ENCODE measurements at regions not wholly inside any gene's neighbourhood (a gene's known extent, or its start where the extent isn't known, plus 50 kb on each side); places are given as distances from the start of the nearest gene placed in this dataset.
"Not testable (repeated sequence)": the region's sequence is repeated elsewhere in the genome, so short reads cannot be mapped to it uniquely, and the experiment has no call there.

- Mint-ChIP-seq H3K27ac (no peak overlapping the region), H3K9me3 (no peaks in the 10 kb centered on the region), H3K4me1 (ENCODE audit: low read depth) (no peaks in the 10 kb centered on the region), H3K4me3 (no peak overlapping the region), H3K27me3 (ENCODE audit: insufficient read depth) (no peaks in the 10 kb centered on the region), H3K36me3 (ENCODE audit: low read depth) (no peaks in the 10 kb centered on the region)
- intact Hi-C loops (cut with micrococcal nuclease): no loop called here
- no peak for DNase-seq (ENCODE audit: low spot score)
Observed at GRCh38 chr2:145914716-145915115, 1394.8 kb upstream of the ZEB2 start.

DNA sequence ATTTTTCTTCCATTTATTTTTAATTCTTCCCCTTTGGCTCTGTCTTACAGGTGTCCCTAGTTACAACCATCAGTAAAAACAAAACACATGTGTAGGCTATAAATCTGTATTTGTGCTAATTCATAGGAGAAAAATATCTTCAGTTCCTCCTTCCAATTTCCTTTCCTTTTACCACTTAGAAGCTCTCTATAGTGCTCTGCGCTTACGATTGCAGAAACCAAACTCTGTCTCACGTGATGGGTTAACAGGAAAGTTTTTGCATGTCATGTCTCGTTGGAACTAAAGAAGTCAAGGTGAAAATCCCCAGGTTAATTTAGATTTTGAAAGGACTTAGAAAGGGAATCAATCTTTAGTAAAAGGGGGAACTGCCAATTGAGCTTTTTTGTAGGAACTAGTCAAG lies 1390.5 kb upstream of the ZEB2 start:
- intact Hi-C loops (cut with micrococcal nuclease): no loop called here
- Mint-ChIP-seq H3K4me1 (ENCODE audit: low read depth) (no peaks in the 10 kb centered on the region), H3K4me3 (no peak overlapping the region), H3K27me3 (ENCODE audit: insufficient read depth) (no peaks in the 10 kb centered on the region), H3K36me3 (ENCODE audit: low read depth) (no peaks in the 10 kb centered on the region), H3K9me3 (no peaks in the 10 kb centered on the region), H3K27ac (no peak overlapping the region)
- DNase-seq (ENCODE audit: low spot score): no peak

DNA sequence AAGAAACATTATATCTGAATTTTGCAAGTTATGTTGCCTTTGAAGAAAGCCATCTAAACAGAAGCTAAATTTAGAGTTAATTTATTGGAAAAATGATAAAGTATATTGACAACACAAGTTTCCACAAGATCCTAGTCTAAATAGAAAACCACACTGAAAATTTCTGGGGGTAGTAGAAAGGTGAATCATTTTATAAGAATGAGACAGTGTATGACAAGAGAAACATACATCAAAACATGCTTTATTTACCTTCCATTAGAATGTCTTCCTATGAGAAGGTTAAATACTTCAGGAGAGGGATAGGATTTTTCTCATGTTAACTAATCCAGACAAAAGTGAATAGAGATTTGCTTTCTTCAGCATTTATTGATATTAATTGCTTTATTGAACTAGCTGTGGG lies 1389.8 kb upstream of the ZEB2 start:
- H3K4me3 Mint-ChIP-seq: no peak overlapping the region
- no peaks in the 10 kb centered on the region for H3K4me1 Mint-ChIP-seq (ENCODE audit: low read depth)
- H3K9me3 Mint-ChIP-seq: no peaks in the 10 kb centered on the region
- no peak for DNase-seq (ENCODE audit: low spot score)
- H3K27ac Mint-ChIP-seq: no peak overlapping the region
- no peaks in the 10 kb centered on the region for H3K27me3 Mint-ChIP-seq (ENCODE audit: insufficient read depth)
- intact Hi-C loops (cut with micrococcal nuclease): no loop called here
- no peaks in the 10 kb centered on the region for H3K36me3 Mint-ChIP-seq (ENCODE audit: low read depth)

- no peaks in the 10 kb centered on the region for H3K27me3 Mint-ChIP-seq (ENCODE audit: insufficient read depth)
- no peaks in the 10 kb centered on the region for H3K4me1 Mint-ChIP-seq (ENCODE audit: low read depth)
- H3K36me3 Mint-ChIP-seq (ENCODE audit: low read depth): no peaks in the 10 kb centered on the region
- H3K27ac Mint-ChIP-seq: no peak overlapping the region
- no peak for DNase-seq (ENCODE audit: low spot score)
- H3K4me3 Mint-ChIP-seq: no peak overlapping the region
- intact Hi-C loops (cut with micrococcal nuclease): no loop called here
- no peaks in the 10 kb centered on the region for H3K9me3 Mint-ChIP-seq
Observed at GRCh38 chr2:145909175-145909755, 1389.3 kb upstream of the ZEB2 start.

GRCh38 chr2:145906354-145906753 lies 1386.4 kb upstream of the ZEB2 start:
- H3K4me1 Mint-ChIP-seq (ENCODE audit: low read depth): no peaks in the 10 kb centered on the region
- no peaks in the 10 kb centered on the region for H3K27me3 Mint-ChIP-seq (ENCODE audit: insufficient read depth)
- H3K9me3 Mint-ChIP-seq: peaks cover 3% of the 10 kb centered on the region
- H3K4me3 Mint-ChIP-seq: no peak overlapping the region
- no peaks in the 10 kb centered on the region for H3K36me3 Mint-ChIP-seq (ENCODE audit: low read depth)
- intact Hi-C loops (cut with micrococcal nuclease): no loop called here
- no peak overlapping the region for H3K27ac Mint-ChIP-seq
- DNase-seq (ENCODE audit: low spot score): no peak

GRCh38 chr2:145905371-145905770 lies 1385.5 kb upstream of the ZEB2 start:
- no peaks in the 10 kb centered on the region for H3K27me3 Mint-ChIP-seq (ENCODE audit: insufficient read depth)
- H3K36me3 Mint-ChIP-seq (ENCODE audit: low read depth): no peaks in the 10 kb centered on the region
- H3K4me3 Mint-ChIP-seq: no peak overlapping the region
- peaks cover 7% of the 10 kb centered on the region for H3K9me3 Mint-ChIP-seq
- no peaks in the 10 kb centered on the region for H3K4me1 Mint-ChIP-seq (ENCODE audit: low read depth)
- DNase-seq (ENCODE audit: low spot score): no peak
- intact Hi-C loops (cut with micrococcal nuclease): no loop called here
- H3K27ac Mint-ChIP-seq: no peak overlapping the region

DNA sequence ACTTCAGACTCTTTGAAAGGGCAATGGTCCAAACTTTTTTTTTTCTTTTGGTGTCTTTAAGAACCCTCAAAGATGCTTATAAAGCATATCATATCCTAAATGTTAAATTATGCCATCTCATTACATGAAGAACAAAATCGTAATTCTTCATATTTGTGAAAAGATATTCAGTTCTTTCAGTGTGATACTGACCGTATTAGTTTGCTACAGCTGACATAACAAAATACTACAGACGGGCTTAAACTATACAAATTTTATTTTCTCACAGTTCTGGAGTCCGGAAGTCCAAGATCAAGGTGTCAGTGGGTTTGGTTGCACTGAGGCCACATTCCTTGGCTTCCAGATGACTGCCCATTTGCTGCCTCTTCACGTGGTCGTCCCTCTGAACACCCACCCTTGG lies 1377.2 kb upstream of the ZEB2 start:
- H3K4me3 Mint-ChIP-seq: no peak overlapping the region
- H3K9me3 Mint-ChIP-seq: peaks cover 7% of the 10 kb centered on the region
- intact Hi-C loops (cut with micrococcal nuclease): no loop called here
- no peaks in the 10 kb centered on the region for H3K4me1 Mint-ChIP-seq (ENCODE audit: low read depth)
- no peak overlapping the region for H3K27ac Mint-ChIP-seq
- no peaks in the 10 kb centered on the region for H3K36me3 Mint-ChIP-seq (ENCODE audit: low read depth)
- DNase-seq (ENCODE audit: low spot score): no peak
- H3K27me3 Mint-ChIP-seq (ENCODE audit: insufficient read depth): no peaks in the 10 kb centered on the region

- no peak for DNase-seq (ENCODE audit: low spot score)
- intact Hi-C loops (cut with micrococcal nuclease): no loop called here
- Mint-ChIP-seq H3K27me3 (ENCODE audit: insufficient read depth) (no peaks in the 10 kb centered on the region), H3K4me3 (no peak overlapping the region), H3K4me1 (ENCODE audit: low read depth) (no peaks in the 10 kb centered on the region), H3K36me3 (ENCODE audit: low read depth) (no peaks in the 10 kb centered on the region), H3K27ac (no peak overlapping the region), H3K9me3 (no peaks in the 10 kb centered on the region)
Observed at GRCh38 chr2:145887915-145888314, 1368.0 kb upstream of the ZEB2 start.

DNA sequence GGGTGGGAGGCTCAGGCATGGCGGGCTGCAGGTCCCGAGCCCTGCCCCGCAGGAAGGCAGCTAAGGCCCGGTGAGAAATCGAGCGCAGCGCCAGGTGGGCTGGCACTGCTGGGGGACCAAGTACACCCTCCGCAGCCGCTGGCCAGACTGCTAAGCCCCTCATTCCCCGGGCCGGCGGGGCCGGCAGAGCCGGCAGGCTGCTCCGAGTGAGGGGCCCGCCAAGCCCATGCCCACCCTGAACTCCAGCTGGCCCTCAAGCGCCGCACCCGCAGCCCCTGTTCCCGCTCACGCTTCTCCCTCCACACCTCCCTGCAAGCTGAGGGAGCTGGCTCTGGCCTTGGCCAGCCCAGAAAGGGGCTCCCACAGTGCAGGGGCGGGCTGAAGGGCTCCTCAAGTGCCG lies 1361.1 kb upstream of the ZEB2 start:
- H3K4me1 Mint-ChIP-seq (ENCODE audit: low read depth); H3K27me3 Mint-ChIP-seq (ENCODE audit: insufficient read depth); H3K27ac Mint-ChIP-seq; DNase-seq (ENCODE audit: low spot score); intact Hi-C loops (cut with micrococcal nuclease); H3K36me3 Mint-ChIP-seq (ENCODE audit: low read depth); H3K9me3 Mint-ChIP-seq; H3K4me3 Mint-ChIP-seq: not testable (repeated sequence)

- Mint-ChIP-seq H3K4me1 (ENCODE audit: low read depth) (no peaks in the 10 kb centered on the region), H3K27me3 (ENCODE audit: insufficient read depth) (no peaks in the 10 kb centered on the region)
Observed at GRCh38 chr2:145875016-145875415, 1355.1 kb upstream of the ZEB2 start.

GRCh38 chr2:145874466-145874865 lies 1354.5 kb upstream of the ZEB2 start:
- intact Hi-C loops (cut with micrococcal nuclease): no loop called here

More at GRCh38 chr2:145875016-145875415, 1355.1 kb upstream of the ZEB2 start:
- Mint-ChIP-seq H3K36me3 (ENCODE audit: low read depth) (no peaks in the 10 kb centered on the region), H3K4me3 (no peak overlapping the region), H3K9me3 (no peaks in the 10 kb centered on the region), H3K27ac (no peak overlapping the region)
- no peak for DNase-seq (ENCODE audit: low spot score)
- intact Hi-C loops (cut with micrococcal nuclease): no loop called here

GRCh38 chr2:145864501-145864900 lies 1344.6 kb upstream of the ZEB2 start:
- Mint-ChIP-seq H3K27me3 (ENCODE audit: insufficient read depth) (no peaks in the 10 kb centered on the region), H3K9me3 (no peaks in the 10 kb centered on the region), H3K4me1 (ENCODE audit: low read depth) (no peaks in the 10 kb centered on the region), H3K36me3 (ENCODE audit: low read depth) (no peaks in the 10 kb centered on the region), H3K27ac (no peak overlapping the region), H3K4me3 (no peak overlapping the region)
- no peak for DNase-seq (ENCODE audit: low spot score)
- intact Hi-C loops (cut with micrococcal nuclease): no loop called here

More at GRCh38 chr2:145874466-145874865, 1354.5 kb upstream of the ZEB2 start:
- Mint-ChIP-seq H3K4me1 (ENCODE audit: low read depth) (no peaks in the 10 kb centered on the region), H3K27me3 (ENCODE audit: insufficient read depth) (no peaks in the 10 kb centered on the region), H3K4me3 (no peak overlapping the region), H3K36me3 (ENCODE audit: low read depth) (no peaks in the 10 kb centered on the region), H3K9me3 (no peaks in the 10 kb centered on the region), H3K27ac (no peak overlapping the region)
- no peak for DNase-seq (ENCODE audit: low spot score)

DNA sequence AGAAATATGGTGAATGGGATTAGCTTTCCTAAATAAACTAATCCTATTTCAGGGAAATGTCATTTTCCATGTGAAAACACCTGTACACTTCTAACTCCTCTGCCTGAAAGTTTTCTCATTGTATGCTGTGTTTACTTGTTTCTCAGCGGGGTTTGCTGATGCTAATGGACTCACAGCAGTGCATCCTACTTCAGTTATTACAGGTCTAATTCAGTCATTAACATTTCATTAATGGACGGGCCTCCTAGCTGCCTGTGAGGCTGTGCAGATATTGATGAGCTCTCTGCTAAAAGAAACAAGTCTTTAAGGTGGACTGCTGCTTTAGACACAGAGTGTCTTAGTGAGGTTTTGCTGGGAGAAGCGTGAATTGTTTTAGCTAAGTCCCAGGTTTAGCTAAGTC lies 1342.0 kb upstream of the ZEB2 start:
- no peak overlapping the region for H3K27ac Mint-ChIP-seq
- no peak overlapping the region for H3K4me3 Mint-ChIP-seq
- DNase-seq (ENCODE audit: low spot score): no peak
- H3K4me1 Mint-ChIP-seq (ENCODE audit: low read depth): no peaks in the 10 kb centered on the region
- intact Hi-C loops (cut with micrococcal nuclease): no loop called here
- H3K27me3 Mint-ChIP-seq (ENCODE audit: insufficient read depth): no peaks in the 10 kb centered on the region
- H3K36me3 Mint-ChIP-seq (ENCODE audit: low read depth): no peaks in the 10 kb centered on the region
- H3K9me3 Mint-ChIP-seq: no peaks in the 10 kb centered on the region

GRCh38 chr2:145860083-145860482 lies 1340.2 kb upstream of the ZEB2 start:
- Mint-ChIP-seq H3K4me1 (ENCODE audit: low read depth) (no peaks in the 10 kb centered on the region), H3K27me3 (ENCODE audit: insufficient read depth) (no peaks in the 10 kb centered on the region), H3K9me3 (no peaks in the 10 kb centered on the region), H3K4me3 (no peak overlapping the region), H3K27ac (no peak overlapping the region), H3K36me3 (ENCODE audit: low read depth) (no peaks in the 10 kb centered on the region)
- DNase-seq (ENCODE audit: low spot score): no peak
- intact Hi-C loops (cut with micrococcal nuclease): no loop called here

Measured in activated T-helper 1 cell treated with anti-CD3 and anti-CD28 coated beads, Interleukin-12 subunit alpha, Interleukin-12 subunit beta, Interleukin-2, Interleukin-4 antibody, amounts not matched to agents 30 ng/mL and 10 ng/mL and 1 ng/mL, durations not matched to agents 14 hours and 24 hours and 36 hours (primary cell).